Endothelial cell of umbilical vein (primary cell): ENCODE measurements at regions not wholly inside any gene's neighbourhood (a gene's known extent, or its start where the extent isn't known, plus 50 kb on each side); places are given as distances from the start of the nearest gene placed in this dataset.

Source experiments
- EZH2 ChIP-seq: IDR thresholded peaks from 2 replicates; pipeline ENCODE4 v1.6.1; 2012; ENCODE audit warnings: borderline replicate concordance, low read depth, mild to moderate bottlenecking, moderate library complexity, low read length, inconsistent platforms; ENCODE audit not compliant: severe bottlenecking
- POLR2A ChIP-seq: IDR thresholded peaks from 2 replicates; pipeline ENCODE4 v1.6.1; 2012; ENCODE audit warnings: low read depth, mild to moderate bottlenecking, control low read depth, low read length
- POLR2AphosphoS5 ChIP-seq: IDR thresholded peaks from 2 replicates; pipeline ENCODE4 v1.6.1; 2012; ENCODE audit warnings: low read depth, mild to moderate bottlenecking, control low read depth, low read length, moderate library complexity; ENCODE audit not compliant: insufficient read depth
- TF ChIP-seq, protein P1 (sequence below), 2 donors: IDR thresholded peaks; 1 replicate in 1 of 2; 2 replicates in 1 of 2; pipeline ENCODE4 v1.5.1; 2011; ENCODE audit warnings: low read length in 2 of 2, mild to moderate bottlenecking in 2 of 2, moderate library complexity in 2 of 2, control low read depth in 1 of 2, inconsistent platforms in 1 of 2, low read depth in 1 of 2; ENCODE audit not compliant: insufficient read depth in 1 of 2; ENCODE audit errors: extremely low read depth in 1 of 2

DNA sequence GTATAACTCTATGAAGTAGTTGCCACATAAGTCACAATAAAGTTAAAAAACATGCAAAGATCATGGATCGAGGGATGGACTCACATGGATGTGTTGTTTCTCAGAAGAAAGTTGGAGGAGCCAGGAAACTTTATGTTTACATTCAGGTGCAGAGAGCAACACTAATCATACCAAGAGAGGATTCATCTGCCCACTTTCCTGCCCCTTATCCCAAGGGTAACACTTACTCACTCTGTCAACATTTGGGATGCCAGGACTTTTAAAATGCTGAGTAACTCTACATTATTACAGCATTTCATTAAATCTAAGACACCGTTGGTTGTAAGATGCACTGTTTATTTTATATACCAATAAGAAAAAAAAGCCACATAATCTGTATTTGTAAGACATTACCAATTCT lies 170.4 kb downstream of the KCNE4 start:
- TF ChIP-seq, protein P1, sequence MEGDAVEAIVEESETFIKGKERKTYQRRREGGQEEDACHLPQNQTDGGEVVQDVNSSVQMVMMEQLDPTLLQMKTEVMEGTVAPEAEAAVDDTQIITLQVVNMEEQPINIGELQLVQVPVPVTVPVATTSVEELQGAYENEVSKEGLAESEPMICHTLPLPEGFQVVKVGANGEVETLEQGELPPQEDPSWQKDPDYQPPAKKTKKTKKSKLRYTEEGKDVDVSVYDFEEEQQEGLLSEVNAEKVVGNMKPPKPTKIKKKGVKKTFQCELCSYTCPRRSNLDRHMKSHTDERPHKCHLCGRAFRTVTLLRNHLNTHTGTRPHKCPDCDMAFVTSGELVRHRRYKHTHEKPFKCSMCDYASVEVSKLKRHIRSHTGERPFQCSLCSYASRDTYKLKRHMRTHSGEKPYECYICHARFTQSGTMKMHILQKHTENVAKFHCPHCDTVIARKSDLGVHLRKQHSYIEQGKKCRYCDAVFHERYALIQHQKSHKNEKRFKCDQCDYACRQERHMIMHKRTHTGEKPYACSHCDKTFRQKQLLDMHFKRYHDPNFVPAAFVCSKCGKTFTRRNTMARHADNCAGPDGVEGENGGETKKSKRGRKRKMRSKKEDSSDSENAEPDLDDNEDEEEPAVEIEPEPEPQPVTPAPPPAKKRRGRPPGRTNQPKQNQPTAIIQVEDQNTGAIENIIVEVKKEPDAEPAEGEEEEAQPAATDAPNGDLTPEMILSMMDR (IDR thresholded peaks at IDR 0.05; ENCODE audit: extremely low read depth in 1 of 2, insufficient read depth in 1 of 2, low read depth in 1 of 2, low read length in 2 of 2): no peak
- no peak for TF ChIP-seq EZH2
- TF ChIP-seq POLR2A: no peak
- TF ChIP-seq POLR2AphosphoS5: no peak
